ENCODE measurements at regions not wholly inside any gene's neighbourhood (a gene's known extent, or its start where the extent isn't known, plus 50 kb on each side); places are given as distances from the start of the nearest gene placed in this dataset.

DNA sequence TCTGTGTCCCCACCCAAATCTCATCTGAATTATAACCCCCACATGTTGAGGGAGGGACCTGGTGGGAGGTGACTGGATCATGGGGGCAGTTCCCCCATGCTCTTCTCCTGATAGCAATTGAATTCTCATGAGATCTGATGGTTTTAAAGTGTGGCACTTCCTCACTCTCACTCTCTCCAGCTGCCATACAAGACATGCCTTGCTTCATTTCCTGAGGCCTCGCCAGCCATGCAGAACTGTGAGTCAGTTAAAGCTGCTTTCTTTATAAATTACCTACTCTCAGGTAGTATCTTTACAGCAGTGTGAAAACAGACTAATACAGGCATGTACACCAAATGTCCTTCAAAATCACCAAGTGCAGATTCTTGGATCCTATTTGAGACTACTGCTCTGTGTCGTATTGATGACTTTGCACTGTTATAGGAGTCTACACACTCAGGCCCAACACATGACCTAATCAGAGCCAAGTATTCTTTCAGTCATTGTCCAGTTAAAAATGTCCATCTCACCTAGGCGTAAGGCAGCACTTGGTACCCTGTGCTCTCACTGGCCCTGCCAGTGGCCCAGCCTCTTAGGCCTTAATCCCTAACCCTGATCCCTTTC is 52.8 kb upstream of the UST start:
- DNase-seq (ENCODE audit: low read depth, low spot score) = no peak

More for the DNA sequence above, 52.8 kb upstream of the UST start:
- in situ Hi-C loops (cut with HindIII; ENCODE audit: low pct_unique_long_range_greater_than_20kb, low sequenced_read_pairs) = no loop called here

All from SK-MEL-5 (cell line).